Endothelial cell of umbilical vein (primary cell): ENCODE measurements at regions not wholly inside any gene's neighbourhood (a gene's known extent, or its start where the extent isn't known, plus 50 kb on each side); places are given as distances from the start of the nearest gene placed in this dataset.

ENCODE experiments used
- BruUV-seq: library from RNA; stranded (reverse); fragments of 400-500 nt; replicated peaks from 2 replicates; lab custom pipeline; 2021; lab: Mats Ljungman, UMichigan
- CTCF ChIA-PET: fragments of 300-600, 350-600 bp; sonication (Branson Sonifier 250); formaldehyde crosslinking; loops from one replicate; lab custom pipeline; 2021; ENCODE audit warnings: antibody characterized with exemption, inconsistent platforms; lab: Charles Lee
- POLR2A ChIA-PET: fragments of 300-600, 350-600 bp; sonication (Branson Sonifier 250); formaldehyde crosslinking; loops from one replicate; lab custom pipeline; 2021; ENCODE audit warnings: antibody characterized with exemption, inconsistent platforms; lab: Charles Lee
- DNase-seq: peaks from one replicate; pipeline ENCODE4 v3.0.0-alpha.2; 2011; ENCODE audit warnings: low read depth, low spot score
- FAIRE-seq: peaks from 2 replicates; lab custom pipeline; 2011; peaks lifted over from hg19 to GRCh38; lab: Jason Lieb, UNC
- H2AFZ ChIP-seq: 2 replicates; pipeline ENCODE4 v1.6.0; 2012; ENCODE audit warnings: low read depth, low read length, control low read depth, inconsistent platforms
- H3K27ac ChIP-seq: 2 replicates; pipeline ENCODE4 v1.5.1; 2011; ENCODE audit warnings: low read depth, mild to moderate bottlenecking, control low read depth, low read length, moderate library complexity; ENCODE audit not compliant: insufficient read depth
- H3K27me3 ChIP-seq, 2 experiments: 2 replicates each; pipeline versions ENCODE4 v1.6.0 to v1.6.1; 2011; ENCODE audit warnings: low read length in 2 of 2, mixed read lengths in 1 of 2; ENCODE audit not compliant: control insufficient read depth in 2 of 2, insufficient read depth in 2 of 2
- H3K36me3 ChIP-seq, 2 experiments: 2 replicates in 1 of 2; 3 replicates in 1 of 2; pipeline ENCODE4 v1.5.1; 2011; ENCODE audit warnings: low read length in 2 of 2, mild to moderate bottlenecking in 1 of 2, moderate library complexity in 1 of 2; ENCODE audit not compliant: control insufficient read depth in 2 of 2, insufficient read depth in 2 of 2; ENCODE audit errors: extremely low read depth in 1 of 2
- H3K4me1 ChIP-seq: 3 replicates; pipeline ENCODE4 v1.5.1; 2011; ENCODE audit warnings: mild to moderate bottlenecking, low read length; ENCODE audit not compliant: control insufficient read depth, insufficient read depth; ENCODE audit errors: extremely low read depth
- H3K4me2 ChIP-seq: 2 replicates; pipeline ENCODE4 v1.6.1; 2011; ENCODE audit warnings: low read length, control low read depth, mixed read lengths; ENCODE audit not compliant: insufficient read depth
- H3K4me3 ChIP-seq, 3 experiments: fragments of 200-600 bp in 1 of 3; sonication (generic), shearing (Covaris generic) in 1 of 3; replicated peaks in 1 of 3; 2 replicates each; pipeline ENCODE4 v1.5.1; 2011 to 2016; ENCODE audit warnings: control low read depth in 3 of 3, low read length in 3 of 3, mild to moderate bottlenecking in 2 of 3, inconsistent platforms in 1 of 3, low read depth in 1 of 3, moderate library complexity in 1 of 3; ENCODE audit not compliant: insufficient read depth in 1 of 3
- H3K79me2 ChIP-seq: 2 replicates; pipeline ENCODE4 v1.6.0; 2012; ENCODE audit warnings: low read length, inconsistent platforms; ENCODE audit not compliant: control insufficient read depth, insufficient read depth
- H3K9ac ChIP-seq: replicated peaks from 2 replicates; pipeline ENCODE3; 2011; ENCODE audit warnings: low read length, control low read depth; ENCODE audit not compliant: insufficient read depth; ENCODE audit errors: extremely low read depth
- H3K9me1 ChIP-seq: replicated peaks from 3 replicates; pipeline ENCODE4 v1.6.0; 2011; ENCODE audit warnings: mild to moderate bottlenecking, low read length; ENCODE audit not compliant: control insufficient read depth, insufficient read depth; ENCODE audit errors: extremely low read depth
- H3K9me3 ChIP-seq: replicated peaks from 2 replicates; pipeline ENCODE4 v1.5.1; 2012; ENCODE audit warnings: low read length, inconsistent platforms; ENCODE audit not compliant: control insufficient read depth, insufficient read depth
- H4K20me1 ChIP-seq: replicated peaks from 2 replicates; pipeline ENCODE3; 2011; ENCODE audit warnings: mild to moderate bottlenecking, low read length; ENCODE audit not compliant: control insufficient read depth, insufficient read depth; ENCODE audit errors: extremely low read depth
- CTCF ChIP-seq, 2 donors: IDR thresholded peaks; 1 replicate in 1 of 2; 2 replicates in 1 of 2; pipeline ENCODE4 v1.5.1; 2011; ENCODE audit warnings: low read length in 2 of 2, mild to moderate bottlenecking in 2 of 2, moderate library complexity in 2 of 2, control low read depth in 1 of 2, inconsistent platforms in 1 of 2, low read depth in 1 of 2; ENCODE audit not compliant: insufficient read depth in 1 of 2; ENCODE audit errors: extremely low read depth in 1 of 2
- EZH2 ChIP-seq: IDR thresholded peaks from 2 replicates; pipeline ENCODE4 v1.6.1; 2012; ENCODE audit warnings: borderline replicate concordance, low read depth, mild to moderate bottlenecking, moderate library complexity, low read length, inconsistent platforms; ENCODE audit not compliant: severe bottlenecking
- FOS ChIP-seq: IDR thresholded peaks from 2 replicates; pipeline ENCODE4 v1.6.1; 2011; ENCODE audit warnings: mild to moderate bottlenecking, low read length, moderate library complexity, borderline replicate concordance; ENCODE audit not compliant: insufficient read depth
- GATA2 ChIP-seq: IDR thresholded peaks from 2 replicates; pipeline ENCODE4 v1.7.0; 2011; ENCODE audit warnings: low read depth, mild to moderate bottlenecking, moderate library complexity, mixed read lengths, low read length; ENCODE audit not compliant: insufficient read length, insufficient read depth
- JUN ChIP-seq: IDR thresholded peaks from 2 replicates; pipeline ENCODE4 v1.6.1; 2011; ENCODE audit warnings: borderline replicate concordance, low read depth; ENCODE audit not compliant: insufficient read length, insufficient read depth
- MAX ChIP-seq: IDR thresholded peaks from 2 replicates; pipeline ENCODE4 v1.6.1; 2011; ENCODE audit not compliant: insufficient read depth, insufficient read length
- MYC ChIP-seq: IDR thresholded peaks from one replicate; pipeline ENCODE4 v1.6.1; 2011; ENCODE audit warnings: mild to moderate bottlenecking, low read depth, low read length
- POLR2A ChIP-seq: IDR thresholded peaks from 2 replicates; pipeline ENCODE4 v1.6.1; 2012; ENCODE audit warnings: low read depth, mild to moderate bottlenecking, control low read depth, low read length
- POLR2AphosphoS5 ChIP-seq: IDR thresholded peaks from 2 replicates; pipeline ENCODE4 v1.6.1; 2012; ENCODE audit warnings: low read depth, mild to moderate bottlenecking, control low read depth, low read length, moderate library complexity; ENCODE audit not compliant: insufficient read depth
- dilution Hi-C: fragments of 300-500 bp; cut with MboI; formaldehyde crosslinking; loops from one replicate; pipeline ENCODE4 v1.15.0; 2019; ENCODE audit warnings: low sequenced_read_pairs; ENCODE audit not compliant: extremely low pct_ligation_motif_present
- intact Hi-C: fragments of 100-400 bp; cut with micrococcal nuclease; formaldehyde crosslinking; loops from one replicate; pipeline ENCODE4 v1.10.0; 2022

GRCh38 chr2:66082581-66082980 is 352.3 kb upstream of the MEIS1 start:
- Histone ChIP-seq H3K27ac (no peak overlapping the region), H2AFZ (no peak overlapping the region), H3K27me3 (no peaks in the 10 kb centered on the region), H3K4me3 (no peak overlapping the region), H3K4me2 (no peak overlapping the region), H3K9me1 (no peaks in the 10 kb centered on the region), H3K79me2 (no peaks in the 10 kb centered on the region), H3K9me3 (no peaks in the 10 kb centered on the region), H4K20me1 (no peaks in the 10 kb centered on the region), H3K9ac (no peak overlapping the region), H3K36me3 (no peaks in the 10 kb centered on the region), H3K4me1 (no peaks in the 10 kb centered on the region)
- intact Hi-C loops (no loop called here), dilution Hi-C loops (no loop called here)
- DNase-seq (no peak), FAIRE-seq (no peak)
- no TSS peak for BruUV-seq
- ChIA-PET CTCF (no interaction called here), POLR2A (no interaction called here)
- TF ChIP-seq MYC: no peak
- TF ChIP-seq JUN: no peak
- no peak for TF ChIP-seq POLR2AphosphoS5
- no peak for TF ChIP-seq FOS
- TF ChIP-seq MAX: no peak
- TF ChIP-seq CTCF (IDR thresholded peaks at IDR 0.05; ENCODE audit: extremely low read depth in 1 of 2, insufficient read depth in 1 of 2, low read depth in 1 of 2, low read length in 2 of 2): no peak
- TF ChIP-seq GATA2: no peak
- TF ChIP-seq EZH2: no peak
- no peak for TF ChIP-seq POLR2A
